Embryonic facial prominence (tissue), 1 donor: ENCODE measurements at regions not wholly inside any gene's neighbourhood (a gene's known extent, or its start where the extent isn't known, plus 50 kb on each side); places are given as distances from the start of the nearest gene placed in this dataset.

Experiments
- DNase-seq: peaks from one replicate; pipeline ENCODE4 v3.0.0-alpha.2; 2016; ENCODE audit errors: extremely low spot score

- DNase-seq, result no peak
Observed at GRCh38 chr7:113968713-113969112, 49.9 kb upstream of the PPP1R3A start.
